HEK293T (cell line): ENCODE measurements at regions not wholly inside any gene's neighbourhood (a gene's known extent, or its start where the extent isn't known, plus 50 kb on each side); places are given as distances from the start of the nearest gene placed in this dataset.
"Not testable (repeated sequence)": the region's sequence is repeated elsewhere in the genome, so short reads cannot be mapped to it uniquely, and the experiment has no call there.

Experiments used
- CTCF ChIA-PET: fragments of 350-600 bp; formaldehyde crosslinking; extraction: SDS; loops from one replicate; lab custom pipeline; 2021; ENCODE audit warnings: antibody characterized with exemption, inconsistent platforms; lab: Yijun Ruan, JAX
- POLR2A ChIA-PET: fragments of 350-600 bp; formaldehyde crosslinking; extraction: SDS; loops from one replicate; lab custom pipeline; 2020; ENCODE audit warnings: antibody characterized with exemption, inconsistent platforms; lab: Yijun Ruan, JAX
- DNase-seq: peaks from one replicate; pipeline ENCODE4 v3.0.0; 2012; ENCODE audit warnings: mixed read lengths; ENCODE audit errors: extremely low spot score
- ARNT ChIP-seq: fragments of 450-650 bp; IDR thresholded peaks from 2 replicates; pipeline ENCODE4 v1.6.1; 2017; ENCODE audit warnings: mild to moderate bottlenecking
- BHLHE40 ChIP-seq: fragments of 450-650 bp; IDR thresholded peaks from 2 replicates; pipeline ENCODE4 v1.6.1; 2016; ENCODE audit warnings: mild to moderate bottlenecking, moderate library complexity, borderline replicate concordance
- CTBP1 ChIP-seq: fragments of 450-650 bp; IDR thresholded peaks from 2 replicates; pipeline ENCODE4 v1.6.1; 2016; ENCODE audit warnings: borderline replicate concordance
- ELF4 ChIP-seq: fragments of 450-650 bp; IDR thresholded peaks from 2 replicates; pipeline ENCODE4 v1.6.1; 2017; ENCODE audit warnings: antibody characterized with exemption
- FOXA1 ChIP-seq: fragments of 450-650 bp; IDR thresholded peaks from 2 replicates; pipeline ENCODE4 v1.6.1; 2016; ENCODE audit warnings: mild to moderate bottlenecking
- FOXK2 ChIP-seq: fragments of 450-650 bp; IDR thresholded peaks from 2 replicates; pipeline ENCODE4 v1.6.1; 2016; ENCODE audit warnings: mild to moderate bottlenecking
- FOXM1 ChIP-seq: fragments of 450-650 bp; IDR thresholded peaks from 2 replicates; pipeline ENCODE4 v1.6.1; 2017; ENCODE audit warnings: mild to moderate bottlenecking, borderline replicate concordance
- HDGF ChIP-seq: fragments of 450-650 bp; IDR thresholded peaks from 2 replicates; pipeline ENCODE4 v1.6.1; 2017; ENCODE audit warnings: antibody characterized with exemption, borderline replicate concordance
- L3MBTL2 ChIP-seq: fragments of 450-650 bp; conservative IDR thresholded peaks from 2 replicates; pipeline ENCODE4 v1.6.1; 2016; ENCODE audit warnings: mild to moderate bottlenecking
- LEF1 ChIP-seq: fragments of 450-650 bp; IDR thresholded peaks from 2 replicates; pipeline ENCODE4 v1.6.1; 2017; ENCODE audit warnings: mild to moderate bottlenecking, borderline replicate concordance
- NFRKB ChIP-seq: fragments of 450-650 bp; IDR thresholded peaks from 2 replicates; pipeline ENCODE4 v1.6.1; 2016; ENCODE audit warnings: mild to moderate bottlenecking, moderate library complexity
- PKNOX1 ChIP-seq: fragments of 450-650 bp; IDR thresholded peaks from 2 replicates; pipeline ENCODE4 v1.6.1; 2016
- SP1 ChIP-seq: fragments of 450-650 bp; IDR thresholded peaks from 2 replicates; pipeline ENCODE4 v1.6.1; 2017
- SUZ12 ChIP-seq: fragments of 450-650 bp; IDR thresholded peaks from 2 replicates; pipeline ENCODE4 v1.6.1; 2016; ENCODE audit warnings: mild to moderate bottlenecking
- TARDBP ChIP-seq: fragments of 450-650 bp; IDR thresholded peaks from 2 replicates; pipeline ENCODE4 v1.6.1; 2016
- ZNF384 ChIP-seq: fragments of 450-650 bp; IDR thresholded peaks from 2 replicates; pipeline ENCODE4 v1.6.1; 2016

- CTCF ChIA-PET: no interaction called here
- no peak for DNase-seq
- POLR2A ChIA-PET: no interaction called here
- no peak for TF ChIP-seq ZNF384
- no peak for TF ChIP-seq PKNOX1
- no peak for TF ChIP-seq ELF4
- no peak for TF ChIP-seq CTBP1
- no peak for TF ChIP-seq HDGF
- no peak for TF ChIP-seq SUZ12
- TF ChIP-seq BHLHE40: no peak
- TF ChIP-seq SP1: no peak
- no peak for TF ChIP-seq FOXK2
- no peak for TF ChIP-seq TARDBP
- no peak for TF ChIP-seq FOXM1
- TF ChIP-seq LEF1: no peak
Observed at GRCh38 chr13:110816500-110816899, 98.4 kb downstream of the ANKRD10 start.

- CTCF ChIA-PET: no interaction called here
- POLR2A ChIA-PET: no interaction called here
- TF ChIP-seq BHLHE40 (no peak), PKNOX1 (no peak), NFRKB (no peak), FOXK2 (no peak), CTBP1 (no peak), L3MBTL2 (no peak), SP1 (no peak), FOXA1 (no peak), ZNF384 (no peak), ELF4 (no peak), TARDBP (no peak)
- no peak for DNase-seq
Observed at GRCh38 chr13:110817143-110817542, 97.7 kb downstream of the ANKRD10 start.

GRCh38 chr13:110818747-110819146 is 96.1 kb downstream of the ANKRD10 start:
- CTCF ChIA-PET: interaction anchor here (1.4 kb wide), 1 partner anchor 136 kb away, joined by 3 read pairs; no protein-coding TSS in a partner anchor
- POLR2A ChIA-PET: interaction anchor here (1.4 kb wide), 1 partner anchor 104 kb away, joined by 4 read pairs; no protein-coding TSS in a partner anchor
- DNase-seq: no peak
- TF ChIP-seq BHLHE40 (no peak), FOXK2 (no peak), LEF1 (no peak), NFRKB (no peak), L3MBTL2 (no peak), SUZ12 (no peak), PKNOX1 (no peak), CTBP1 (no peak), TARDBP (no peak)

- peak; percentile 75 for DNase-seq
- POLR2A ChIA-PET: interaction anchor here (1.4 kb wide), 1 partner anchor 104 kb away, joined by 4 read pairs; no protein-coding TSS in a partner anchor
- CTCF ChIA-PET: interaction anchor here (0.9 to 1.4 kb wide), 2 partner anchors 103 to 136 kb away, joined by 3 to 6 read pairs; no protein-coding TSS in a partner anchor
- TF ChIP-seq NFRKB (no peak), FOXM1 (no peak), L3MBTL2 (no peak), ZNF384 (no peak), PKNOX1 (no peak), ARNT (no peak), SP1 (no peak), BHLHE40 (no peak), LEF1 (no peak), ELF4 (no peak), HDGF (no peak), CTBP1 (no peak), FOXK2 (no peak), TARDBP (no peak), SUZ12 (no peak), FOXA1 (no peak)
Observed at GRCh38 chr13:110819203-110820014, 95.5 kb downstream of the ANKRD10 start.

- ChIA-PET POLR2A (no interaction called here), CTCF (interaction anchor here (0.7 to 0.9 kb wide), 2 partner anchors 19 to 104 kb away, joined by 3 to 6 read pairs; no protein-coding TSS in a partner anchor)
- no peak for TF ChIP-seq SUZ12
- no peak for TF ChIP-seq ZNF384
- TF ChIP-seq SP1: no peak
- TF ChIP-seq NFRKB: no peak
- DNase-seq: no peak
Observed at GRCh38 chr13:110820322-110820721, 94.5 kb downstream of the ANKRD10 start.

- POLR2A ChIA-PET, CTCF ChIA-PET, DNase-seq: not testable (repeated sequence)
Observed at GRCh38 chr13:110821837-110822668, 92.8 kb downstream of the ANKRD10 start.
